ENCODE measurements at regions not wholly inside any gene's neighbourhood (a gene's known extent, or its start where the extent isn't known, plus 50 kb on each side); places are given as distances from the start of the nearest gene placed in this dataset.

- Mint-ChIP-seq H3K36me3 (ENCODE audit: low read depth) (no peaks in the 10 kb centered on the region), H3K4me3 (no peak overlapping the region), H3K27me3 (ENCODE audit: insufficient read depth) (peaks cover 5% of the 10 kb centered on the region), H3K27ac (no peak overlapping the region), H3K9me3 (no peaks in the 10 kb centered on the region), H3K4me1 (ENCODE audit: low read depth) (no peaks in the 10 kb centered on the region)
- no peak for DNase-seq
- no peak for TF ChIP-seq CTCF (IDR thresholded peaks at IDR 0.05)
Measured at GRCh38 chr13:32925506-32925905, 90.7 kb upstream of the KL start.

GRCh38 chr13:32932376-32932775, 83.8 kb upstream of the KL start:
- Mint-ChIP-seq H3K27ac (no peak overlapping the region), H3K9me3 (no peaks in the 10 kb centered on the region), H3K4me1 (ENCODE audit: low read depth) (no peaks in the 10 kb centered on the region), H3K27me3 (ENCODE audit: insufficient read depth) (peaks cover 17% of the 10 kb centered on the region), H3K4me3 (no peak overlapping the region), H3K36me3 (ENCODE audit: low read depth) (no peaks in the 10 kb centered on the region; the same call in 1 of the 2 replicates)
- no peak for DNase-seq
- TF ChIP-seq CTCF (IDR thresholded peaks at IDR 0.05), result no peak

DNA sequence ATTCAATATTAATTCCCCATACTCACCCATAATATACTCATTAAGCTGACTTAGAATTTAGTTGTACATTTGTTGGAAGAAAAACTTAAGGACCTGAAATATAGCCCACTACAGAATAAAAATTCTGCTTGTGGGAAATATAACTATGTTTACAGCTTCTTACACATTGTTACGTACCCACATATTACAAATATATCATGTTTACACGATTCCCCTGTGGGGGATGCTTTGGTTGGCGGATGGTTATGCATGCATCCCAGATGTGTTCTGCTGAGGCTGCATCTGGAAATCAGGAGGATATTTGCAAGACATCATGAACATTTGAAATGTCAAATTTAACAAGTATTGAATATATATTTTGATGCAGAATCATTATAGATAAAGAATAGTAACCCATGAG, 79.5 kb upstream of the KL start:
- Mint-ChIP-seq H3K27ac (no peak overlapping the region), H3K4me3 (no peak overlapping the region), H3K4me1 (ENCODE audit: low read depth) (peaks cover 4% of the 10 kb centered on the region; the same call in 1 of the 2 replicates)

GRCh38 chr13:32938314-32938713, 77.9 kb upstream of the KL start:
- Mint-ChIP-seq H3K9me3 (no peaks in the 10 kb centered on the region), H3K4me1 (ENCODE audit: low read depth) (peaks cover 4% of the 10 kb centered on the region; the same call in 1 of the 2 replicates), H3K4me3 (no peak overlapping the region), H3K36me3 (ENCODE audit: low read depth) (no peaks in the 10 kb centered on the region), H3K27ac (no peak overlapping the region), H3K27me3 (ENCODE audit: insufficient read depth) (peaks cover 9% of the 10 kb centered on the region)
- no peak for DNase-seq
- TF ChIP-seq CTCF (IDR thresholded peaks at IDR 0.05), result no peak

More for the DNA sequence above, 79.5 kb upstream of the KL start:
- Mint-ChIP-seq H3K27me3 (ENCODE audit: insufficient read depth) (peaks cover 12% of the 10 kb centered on the region), H3K36me3 (ENCODE audit: low read depth) (no peaks in the 10 kb centered on the region; the same call in 1 of the 2 replicates), H3K9me3 (no peaks in the 10 kb centered on the region)
- no peak for TF ChIP-seq CTCF (IDR thresholded peaks at IDR 0.05)
- DNase-seq, result no peak

DNA sequence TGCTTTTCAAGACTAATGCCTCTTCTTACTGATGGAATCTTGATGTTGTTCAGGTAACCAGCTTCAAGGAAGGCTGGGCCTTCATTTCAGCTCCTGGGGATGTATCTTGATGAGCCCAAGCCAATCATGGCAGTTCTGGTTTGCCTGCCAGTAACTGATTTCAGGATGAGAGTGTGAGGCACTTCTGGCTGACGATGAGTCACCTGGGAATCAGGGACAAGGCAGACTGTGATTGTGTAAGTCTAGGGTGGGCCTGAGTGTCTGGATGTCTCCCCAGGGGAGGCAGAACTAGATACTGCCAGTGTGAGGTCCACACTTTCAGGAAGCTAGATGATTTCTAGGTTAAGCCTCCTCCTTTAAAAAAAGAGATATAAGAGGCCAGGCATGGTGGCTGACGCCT, 77.3 kb upstream of the KL start:
- Mint-ChIP-seq H3K27ac (no peak overlapping the region), H3K4me3 (no peak overlapping the region), H3K9me3 (no peaks in the 10 kb centered on the region), H3K36me3 (ENCODE audit: low read depth) (no peaks in the 10 kb centered on the region), H3K27me3 (ENCODE audit: insufficient read depth) (peaks cover 8% of the 10 kb centered on the region), H3K4me1 (ENCODE audit: low read depth) (peaks cover 4% of the 10 kb centered on the region; the same call in 1 of the 2 replicates)
- no peak for TF ChIP-seq CTCF (IDR thresholded peaks at IDR 0.05)
- peak; percentile 20 for DNase-seq

DNA sequence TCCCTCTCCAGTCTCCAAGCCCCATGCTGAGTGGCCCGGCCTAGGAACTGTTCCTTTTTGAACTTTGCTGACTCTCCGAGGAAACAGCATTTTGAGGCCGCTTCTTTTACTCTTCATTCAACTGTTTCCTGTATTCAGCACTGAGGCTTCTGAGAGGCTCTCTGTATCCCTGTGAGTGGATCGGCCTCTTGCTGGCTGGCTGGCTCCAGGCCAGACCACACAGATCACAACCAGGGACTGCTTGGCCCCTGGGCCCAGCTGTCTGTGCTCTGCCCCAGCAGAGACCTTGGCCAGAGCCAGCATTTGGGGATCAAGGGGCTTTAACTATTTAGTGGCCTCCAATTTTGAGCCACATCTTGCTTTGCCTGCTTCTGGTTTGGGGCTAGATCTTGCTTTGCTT, 75.6 kb upstream of the KL start:
- Mint-ChIP-seq H3K4me1 (ENCODE audit: low read depth) (peaks cover 4% of the 10 kb centered on the region; the same call in 1 of the 2 replicates), H3K9me3 (no peaks in the 10 kb centered on the region), H3K27ac (no peak overlapping the region), H3K4me3 (no peak overlapping the region), H3K27me3 (ENCODE audit: insufficient read depth) (peaks cover 18% of the 10 kb centered on the region), H3K36me3 (ENCODE audit: low read depth) (no peaks in the 10 kb centered on the region)
- TF ChIP-seq CTCF (IDR thresholded peaks at IDR 0.05), result no peak
- DNase-seq, result no peak
